ENCODE measurements at regions not wholly inside any gene's neighbourhood (a gene's known extent, or its start where the extent isn't known, plus 50 kb on each side); places are given as distances from the start of the nearest gene placed in this dataset.

GRCh38 chr12:111055181-111055880 lies 135.0 kb upstream of the MYL2 start:
- H3K27me3 ChIP-seq = no peaks in the 10 kb centered on the region
- peak in 1 of 2 donors; percentile 51 for DNase-seq (ENCODE audit: low spot score in 2 of 2)
- H3K4me3 ChIP-seq = no peak overlapping the region
- H3K4me1 ChIP-seq = no peaks in the 10 kb centered on the region
- H3K27ac ChIP-seq = no peak overlapping the region
- H3K36me3 ChIP-seq = no peaks in the 10 kb centered on the region
- 89% methylated on average over 9 of the region's 17 CpGs for WGBS
- TF ChIP-seq CTCF (IDR thresholded peaks at IDR 0.05) (no peak), POLR2AphosphoS5 (IDR thresholded peaks at IDR 0.05) (no peak), POLR2A (IDR thresholded peaks at IDR 0.05) (no peak), EP300 (IDR thresholded peaks at IDR 0.05) (no peak)
- H3K9me3 ChIP-seq = no peaks in the 10 kb centered on the region

- Histone ChIP-seq H3K4me3 (no peak overlapping the region), H3K27me3 (peaks cover 3% of the 10 kb centered on the region), H3K27ac (no peak overlapping the region), H3K9me3 (no peaks in the 10 kb centered on the region), H3K36me3 (no peaks in the 10 kb centered on the region), H3K4me1 (no peaks in the 10 kb centered on the region)
- WGBS = 74% methylated on average over 2 of the region's 2 CpGs
- DNase-seq (ENCODE audit: low spot score in 2 of 2) = no peak
- TF ChIP-seq POLR2AphosphoS5 (IDR thresholded peaks at IDR 0.05) (no peak), CTCF (IDR thresholded peaks at IDR 0.05) (no peak), EP300 (IDR thresholded peaks at IDR 0.05) (no peak), POLR2A (IDR thresholded peaks at IDR 0.05) (no peak)
Observed at GRCh38 chr12:111048991-111049390, 128.6 kb upstream of the MYL2 start.

- 71% methylated on average over 22 of the region's 22 CpGs for WGBS
- Histone ChIP-seq H3K9me3 (no peaks in the 10 kb centered on the region), H3K4me1 (no peaks in the 10 kb centered on the region), H3K36me3 (no peaks in the 10 kb centered on the region), H3K27me3 (peaks cover 6% of the 10 kb centered on the region), H3K4me3 (no peak overlapping the region), H3K27ac (no peak overlapping the region)
- TF ChIP-seq POLR2AphosphoS5 (IDR thresholded peaks at IDR 0.05) (no peak), EP300 (IDR thresholded peaks at IDR 0.05) (no peak), CTCF (IDR thresholded peaks at IDR 0.05) (no peak), POLR2A (IDR thresholded peaks at IDR 0.05) (no peak)
- no peak for DNase-seq (ENCODE audit: low spot score in 2 of 2)
Observed at GRCh38 chr12:111046896-111047295, 126.5 kb upstream of the MYL2 start.

- Histone ChIP-seq H3K4me1 (no peaks in the 10 kb centered on the region), H3K9me3 (no peaks in the 10 kb centered on the region), H3K4me3 (no peak overlapping the region), H3K27me3 (peaks cover 6% of the 10 kb centered on the region), H3K36me3 (no peaks in the 10 kb centered on the region), H3K27ac (no peak overlapping the region)
- no peak for DNase-seq (ENCODE audit: low spot score in 2 of 2)
- TF ChIP-seq EP300 (IDR thresholded peaks at IDR 0.05) = no peak
- TF ChIP-seq POLR2A (IDR thresholded peaks at IDR 0.05) = no peak
- 86% methylated on average over 5 of the region's 7 CpGs for WGBS
Observed at GRCh38 chr12:111045941-111046340, 125.6 kb upstream of the MYL2 start.

GRCh38 chr12:111041091-111041490 lies 120.7 kb upstream of the MYL2 start:
- 86% methylated on average over 2 of the region's 2 CpGs for WGBS
- DNase-seq (ENCODE audit: low spot score in 2 of 2) = no peak
- Histone ChIP-seq H3K36me3 (no peaks in the 10 kb centered on the region), H3K4me1 (peaks cover under 1% of the 10 kb centered on the region), H3K27ac (no peak overlapping the region), H3K27me3 (peaks cover 45% of the 10 kb centered on the region), H3K4me3 (no peak overlapping the region), H3K9me3 (no peaks in the 10 kb centered on the region)
- TF ChIP-seq CTCF (IDR thresholded peaks at IDR 0.05) = no peak

- peaks cover 49% of the 10 kb centered on the region for H3K27me3 ChIP-seq
- DNase-seq (ENCODE audit: low spot score in 2 of 2) = no peak
- H3K4me1 ChIP-seq = peaks cover 5% of the 10 kb centered on the region
- no peaks in the 10 kb centered on the region for H3K9me3 ChIP-seq
- no peaks in the 10 kb centered on the region for H3K36me3 ChIP-seq
- no peak overlapping the region for H3K4me3 ChIP-seq
- TF ChIP-seq EP300 (IDR thresholded peaks at IDR 0.05) (no peak), CTCF (IDR thresholded peaks at IDR 0.05) (no peak), POLR2A (IDR thresholded peaks at IDR 0.05) (no peak), POLR2AphosphoS5 (IDR thresholded peaks at IDR 0.05) (no peak)
- H3K27ac ChIP-seq = no peak overlapping the region
- 84% methylated on average over 3 of the region's 3 CpGs for WGBS
Observed at GRCh38 chr12:111040690-111041089, 120.3 kb upstream of the MYL2 start.
